GM18907 (cell line): ENCODE measurements at regions not wholly inside any gene's neighbourhood (a gene's known extent, or its start where the extent isn't known, plus 50 kb on each side); places are given as distances from the start of the nearest gene placed in this dataset.
"Not testable (repeated sequence)": the region's sequence is repeated elsewhere in the genome, so short reads cannot be mapped to it uniquely, and the experiment has no call there.

Source experiments
- ATAC-seq: cut with Tn5 transposase; IDR thresholded peaks from one replicate; pipeline ENCODE4 v1.9.1; 2021; ENCODE audit warnings: mild to moderate bottlenecking, moderate library complexity; ENCODE audit not compliant: unreplicated experiment

GRCh38 chr4:12409507-12410190 lies 981.0 kb upstream of the HS3ST1 start:
- ATAC-seq = no peak

GRCh38 chr4:12408364-12408763 lies 979.7 kb upstream of the HS3ST1 start:
- ATAC-seq = no peak

GRCh38 chr4:12403175-12403574 lies 974.5 kb upstream of the HS3ST1 start:
- ATAC-seq = no peak

- no peak for ATAC-seq
These were observed 971.1 kb upstream of the HS3ST1 start for GRCh38 chr4:12399781-12400180.

- ATAC-seq = no peak
These were observed 965.1 kb upstream of the HS3ST1 start for GRCh38 chr4:12393631-12394262.

GRCh38 chr4:12389604-12390003 lies 960.9 kb upstream of the HS3ST1 start:
- ATAC-seq = no peak

GRCh38 chr4:12382567-12382966 lies 953.9 kb upstream of the HS3ST1 start:
- ATAC-seq = no peak

- no peak for ATAC-seq
These were observed 950.5 kb upstream of the HS3ST1 start for GRCh38 chr4:12379191-12379590.

- no peak for ATAC-seq
These were observed 947.1 kb upstream of the HS3ST1 start for GRCh38 chr4:12375805-12376204.

- ATAC-seq = not testable (repeated sequence)
These were observed 937.2 kb upstream of the HS3ST1 start for GRCh38 chr4:12365869-12366268.

- no peak for ATAC-seq
These were observed 931.7 kb upstream of the HS3ST1 start for GRCh38 chr4:12360391-12360790.

GRCh38 chr4:12359420-12359819 lies 930.7 kb upstream of the HS3ST1 start:
- no peak for ATAC-seq

GRCh38 chr4:12333083-12333482 lies 904.4 kb upstream of the HS3ST1 start:
- not testable (repeated sequence) for ATAC-seq

- no peak for ATAC-seq
These were observed 896.3 kb upstream of the HS3ST1 start for GRCh38 chr4:12324965-12325364.

GRCh38 chr4:12319765-12320164 lies 891.1 kb upstream of the HS3ST1 start:
- no peak for ATAC-seq

- ATAC-seq = no peak
These were observed 876.2 kb upstream of the HS3ST1 start for GRCh38 chr4:12304905-12305304.

- no peak for ATAC-seq
These were observed 867.7 kb upstream of the HS3ST1 start for GRCh38 chr4:12296366-12296765.

- no peak for ATAC-seq
These were observed 865.3 kb upstream of the HS3ST1 start for GRCh38 chr4:12293906-12294525.

- ATAC-seq = no peak
These were observed 857.7 kb upstream of the HS3ST1 start for GRCh38 chr4:12286351-12286750.

GRCh38 chr4:12270546-12270945 lies 841.9 kb upstream of the HS3ST1 start:
- no peak for ATAC-seq

GRCh38 chr4:12265554-12265953 lies 836.9 kb upstream of the HS3ST1 start:
- no peak for ATAC-seq

- ATAC-seq = no peak
These were observed 831.8 kb upstream of the HS3ST1 start for GRCh38 chr4:12260453-12260852.
